Chondrocyte (in vitro differentiated cells): ENCODE measurements at regions not wholly inside any gene's neighbourhood (a gene's known extent, or its start where the extent isn't known, plus 50 kb on each side); places are given as distances from the start of the nearest gene placed in this dataset.
A peak's percentile ranks its signal among the peaks of the same experiment; 100 is the strongest.

ENCODE experiments used
- DNase-seq: peaks from one replicate; pipeline ENCODE4 v3.0.0; 2021; ENCODE audit warnings: mixed read lengths, low spot score
- H3K27ac Mint-ChIP-seq: one replicate; pipeline ENCODE4 v1.8.0; 2021; ENCODE audit warnings: mild to moderate bottlenecking, moderate library complexity, mixed read lengths; ENCODE audit not compliant: unreplicated experiment
- H3K27me3 Mint-ChIP-seq: 2 replicates; pipeline ENCODE4 v1.8.0; 2021; ENCODE audit warnings: low read depth, mixed read lengths
- H3K36me3 Mint-ChIP-seq: 2 replicates; pipeline ENCODE4 v1.8.0; 2021; ENCODE audit warnings: low read depth, mixed read lengths
- H3K4me1 Mint-ChIP-seq: 2 replicates; pipeline ENCODE4 v1.8.0; 2021; ENCODE audit warnings: low read depth, mild to moderate bottlenecking, mixed read lengths
- H3K4me3 Mint-ChIP-seq: one replicate; pipeline ENCODE4 v1.8.0; 2021; ENCODE audit warnings: mild to moderate bottlenecking, moderate library complexity, mixed read lengths; ENCODE audit not compliant: unreplicated experiment
- H3K9me3 Mint-ChIP-seq: 2 replicates; pipeline ENCODE4 v1.8.0; 2021; ENCODE audit warnings: low read depth, mixed read lengths
- CTCF ChIP-seq: fragments of 200-600 bp; sonication (generic); IDR thresholded peaks from 2 replicates; pipeline ENCODE4 v1.5.0; 2021; ENCODE audit warnings: antibody characterized with exemption, mild to moderate bottlenecking, moderate library complexity

GRCh38 chr6:168922436-168922835, 331.2 kb downstream of the THBS2 start:
- H3K27ac Mint-ChIP-seq, result no peak overlapping the region
- H3K4me3 Mint-ChIP-seq, result no peak overlapping the region
- no peak for TF ChIP-seq CTCF
- H3K4me1 Mint-ChIP-seq, result no peaks in the 10 kb centered on the region
- DNase-seq, result no peak
- no peaks in the 10 kb centered on the region for H3K36me3 Mint-ChIP-seq
- peaks cover 4% of the 10 kb centered on the region for H3K9me3 Mint-ChIP-seq
- H3K27me3 Mint-ChIP-seq, result no peaks in the 10 kb centered on the region

- TF ChIP-seq CTCF, result no peak
- Mint-ChIP-seq H3K4me1 (peaks cover 7% of the 10 kb centered on the region), H3K9me3 (peaks cover 4% of the 10 kb centered on the region), H3K27ac (no peak overlapping the region), H3K4me3 (no peak overlapping the region), H3K27me3 (no peaks in the 10 kb centered on the region), H3K36me3 (no peaks in the 10 kb centered on the region)
- no peak for DNase-seq
Measured at GRCh38 chr6:168920289-168920688, 333.4 kb downstream of the THBS2 start.

- Mint-ChIP-seq H3K27me3 (no peaks in the 10 kb centered on the region), H3K4me3 (no peak overlapping the region), H3K36me3 (no peaks in the 10 kb centered on the region), H3K9me3 (peaks cover 4% of the 10 kb centered on the region), H3K27ac (no peak overlapping the region), H3K4me1 (peaks cover 7% of the 10 kb centered on the region)
- no peak for TF ChIP-seq CTCF
- no peak for DNase-seq
Measured at GRCh38 chr6:168919470-168920179, 334.0 kb downstream of the THBS2 start.

- no peaks in the 10 kb centered on the region for H3K9me3 Mint-ChIP-seq
- H3K27me3 Mint-ChIP-seq, result no peaks in the 10 kb centered on the region
- no peaks in the 10 kb centered on the region for H3K36me3 Mint-ChIP-seq
- DNase-seq, result no peak
- H3K27ac Mint-ChIP-seq, result peak overlapping the region; percentile 64
- peaks cover 7% of the 10 kb centered on the region for H3K4me1 Mint-ChIP-seq
- TF ChIP-seq CTCF, result no peak
- H3K4me3 Mint-ChIP-seq, result no peak overlapping the region
Measured at GRCh38 chr6:168916576-168917211, 337.0 kb downstream of the THBS2 start.

- no peak for DNase-seq
- no peaks in the 10 kb centered on the region for H3K27me3 Mint-ChIP-seq
- no peak for TF ChIP-seq CTCF
- peaks cover 7% of the 10 kb centered on the region for H3K4me1 Mint-ChIP-seq
- no peaks in the 10 kb centered on the region for H3K36me3 Mint-ChIP-seq
- no peaks in the 10 kb centered on the region for H3K9me3 Mint-ChIP-seq
- no peak overlapping the region for H3K27ac Mint-ChIP-seq
- H3K4me3 Mint-ChIP-seq, result no peak overlapping the region
Measured at GRCh38 chr6:168915855-168916254, 337.8 kb downstream of the THBS2 start.
